HG02884 (cell line): ENCODE measurements at regions not wholly inside any gene's neighbourhood (a gene's known extent, or its start where the extent isn't known, plus 50 kb on each side); places are given as distances from the start of the nearest gene placed in this dataset.
"Not testable (repeated sequence)": the region's sequence is repeated elsewhere in the genome, so short reads cannot be mapped to it uniquely, and the experiment has no call there.

Experiments used
- ATAC-seq: cut with Tn5 transposase; IDR thresholded peaks from one replicate; pipeline ENCODE4 v1.9.1; 2021; ENCODE audit warnings: mild to moderate bottlenecking, moderate library complexity; ENCODE audit not compliant: unreplicated experiment

DNA sequence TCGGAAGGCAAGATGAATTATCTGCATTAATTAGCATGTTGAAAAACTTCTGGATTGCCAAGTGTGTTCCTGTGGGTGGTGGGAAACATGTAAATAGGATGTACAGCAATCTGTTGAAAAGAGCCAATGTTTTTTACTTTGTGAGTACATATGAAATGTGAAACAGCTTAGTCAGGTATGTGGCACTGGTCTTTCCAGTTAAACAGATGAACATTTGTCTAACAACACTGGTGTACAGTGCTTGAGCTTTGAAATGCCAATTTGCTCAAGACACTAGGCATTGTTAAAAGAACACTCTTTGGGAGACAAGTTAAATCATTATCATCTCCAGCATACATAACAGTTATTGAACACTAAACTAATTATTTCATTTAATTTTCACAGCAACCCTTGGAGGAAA is 107.3 kb upstream of the SLC24A2 start:
- no peak for ATAC-seq

DNA sequence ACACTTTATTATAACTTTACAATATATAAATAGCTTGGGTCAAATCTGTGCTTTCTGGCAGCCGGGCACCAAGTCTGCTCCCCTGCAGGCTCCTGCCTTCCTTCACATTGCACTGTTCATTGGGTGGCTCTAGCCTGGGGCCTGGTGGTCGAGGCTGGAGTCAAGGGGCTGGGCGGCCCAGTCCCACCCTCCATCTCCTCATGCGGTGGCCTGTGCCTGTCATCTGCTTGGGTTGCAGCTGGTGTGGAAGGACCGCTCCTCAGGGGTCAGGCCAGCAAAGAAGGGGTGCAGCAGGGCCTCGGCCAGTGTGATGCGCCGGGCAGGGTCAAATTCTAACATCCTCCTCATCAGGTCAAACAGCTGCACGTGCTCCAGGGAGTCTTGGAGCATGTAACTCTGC is 106.7 kb upstream of the SLC24A2 start:
- ATAC-seq: not testable (repeated sequence)

DNA sequence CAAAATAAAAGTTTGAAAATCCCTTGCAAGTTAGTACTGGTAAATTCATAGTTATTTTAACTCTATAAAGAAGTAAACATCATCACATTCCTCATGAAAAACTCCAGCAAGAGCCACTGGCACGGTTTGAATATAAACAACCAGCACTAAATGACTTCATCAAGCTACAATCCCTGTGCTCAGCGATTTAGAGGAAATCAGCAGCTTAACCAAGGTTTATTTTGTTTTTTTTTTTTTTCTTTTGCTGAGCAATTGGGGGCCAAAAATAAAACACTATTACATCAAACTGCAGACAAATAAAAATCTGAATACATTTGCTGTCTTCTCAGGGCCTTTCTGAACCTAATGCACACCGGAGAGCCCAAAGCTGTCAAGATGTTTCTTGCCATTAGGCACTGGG is 106.2 kb upstream of the SLC24A2 start:
- no peak for ATAC-seq

DNA sequence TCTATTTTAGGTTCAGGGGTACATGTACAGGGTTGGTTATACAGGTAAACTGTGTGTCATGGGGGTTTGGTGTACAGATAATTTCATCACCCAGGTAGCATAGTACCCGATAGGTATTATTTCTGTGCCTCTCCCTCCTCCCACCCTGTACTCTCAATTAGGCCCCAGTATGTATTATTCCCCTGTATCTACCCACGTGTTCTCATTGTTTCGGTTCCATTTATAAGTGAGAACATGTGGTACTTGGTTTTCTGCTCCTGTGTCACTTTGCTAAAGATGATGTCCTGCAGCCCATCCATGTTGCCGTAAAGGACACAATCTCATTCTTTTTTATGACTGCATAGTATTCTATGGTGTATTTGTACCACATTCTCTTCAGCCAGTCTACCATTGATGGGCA is 96.8 kb upstream of the SLC24A2 start:
- ATAC-seq: no peak

DNA sequence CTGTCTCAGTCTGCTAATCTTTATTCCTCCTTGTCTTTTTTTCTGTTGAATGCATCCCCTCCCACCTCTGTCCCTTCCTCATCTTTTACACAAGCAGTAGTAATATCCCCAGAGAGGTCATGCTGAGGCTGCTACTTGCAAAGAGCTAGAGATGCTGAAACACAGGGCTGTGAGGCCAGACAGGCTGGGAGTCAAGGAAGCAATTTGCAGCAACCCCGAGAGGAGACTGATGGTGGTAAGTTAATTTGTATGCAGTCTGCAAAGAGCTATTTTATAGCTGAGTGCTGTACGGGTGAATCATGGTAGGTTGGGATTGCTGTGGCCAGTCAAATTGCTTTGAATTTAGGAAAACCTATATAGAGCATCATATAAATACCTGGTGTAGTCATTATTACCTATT is 90.2 kb upstream of the SLC24A2 start:
- ATAC-seq: no peak

DNA sequence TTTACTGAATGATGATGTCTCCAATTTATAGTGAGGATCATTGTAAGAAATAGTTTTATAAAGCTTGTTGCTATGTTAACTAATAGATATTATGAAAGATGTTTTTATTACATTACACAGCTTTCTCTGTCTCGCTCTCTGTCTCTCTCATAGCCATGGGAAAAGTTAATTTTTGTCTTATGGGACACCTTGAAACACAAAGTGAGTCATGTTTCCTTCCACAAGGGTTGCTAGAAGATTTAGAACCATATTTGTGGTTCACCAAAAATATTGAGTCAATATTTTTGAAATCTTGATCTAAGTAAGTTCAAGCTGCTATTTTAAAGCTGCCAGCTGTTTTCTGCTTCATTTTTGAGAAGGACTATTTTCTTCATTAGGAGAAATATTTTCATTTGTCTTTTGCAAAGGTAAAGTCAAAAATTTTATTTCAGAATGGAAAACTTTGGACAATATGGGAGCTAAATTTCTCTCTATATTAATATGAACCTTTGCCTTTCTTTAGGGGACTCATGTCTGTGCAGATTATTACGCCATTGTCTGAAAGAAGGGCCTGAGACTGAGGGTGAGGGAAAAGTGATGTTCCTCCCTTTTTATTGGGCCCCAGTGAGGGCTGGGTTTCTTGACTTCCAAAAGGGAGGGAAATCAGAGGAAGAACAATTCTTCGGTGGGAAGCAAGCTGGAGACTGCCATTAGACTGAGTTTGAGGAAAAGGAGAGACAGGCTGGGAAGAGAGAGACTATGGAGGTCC is 87.9 kb upstream of the SLC24A2 start:
- no peak for ATAC-seq

DNA sequence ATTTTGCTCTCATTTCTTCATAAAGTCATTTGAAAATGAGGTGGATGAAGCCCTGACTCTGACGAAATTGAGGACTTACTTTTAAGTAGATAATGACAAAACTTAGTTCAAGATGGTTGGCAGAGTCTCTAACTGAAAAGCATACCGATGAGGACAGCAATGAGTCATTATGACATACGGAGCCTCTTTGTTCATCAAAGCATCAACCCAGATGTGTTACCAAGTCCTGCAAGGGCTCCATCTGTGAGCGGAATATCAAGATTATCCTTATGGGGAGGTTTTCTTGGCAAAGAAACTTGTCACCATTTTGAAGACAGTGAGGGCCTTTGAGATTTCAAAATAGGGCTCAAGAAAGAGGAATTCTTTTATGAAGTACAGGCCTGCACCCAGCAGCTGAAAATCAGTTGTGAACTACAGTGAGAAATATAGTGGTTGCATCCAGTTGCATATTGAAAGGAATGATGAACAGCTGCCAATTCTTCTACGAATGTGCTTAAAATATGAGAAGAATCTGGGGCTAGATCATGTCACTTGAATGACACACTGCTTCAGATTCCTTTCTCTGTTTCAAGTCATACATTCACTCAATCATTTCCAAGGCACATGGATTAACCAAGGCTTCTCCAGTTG is 86.6 kb upstream of the SLC24A2 start:
- ATAC-seq: no peak

DNA sequence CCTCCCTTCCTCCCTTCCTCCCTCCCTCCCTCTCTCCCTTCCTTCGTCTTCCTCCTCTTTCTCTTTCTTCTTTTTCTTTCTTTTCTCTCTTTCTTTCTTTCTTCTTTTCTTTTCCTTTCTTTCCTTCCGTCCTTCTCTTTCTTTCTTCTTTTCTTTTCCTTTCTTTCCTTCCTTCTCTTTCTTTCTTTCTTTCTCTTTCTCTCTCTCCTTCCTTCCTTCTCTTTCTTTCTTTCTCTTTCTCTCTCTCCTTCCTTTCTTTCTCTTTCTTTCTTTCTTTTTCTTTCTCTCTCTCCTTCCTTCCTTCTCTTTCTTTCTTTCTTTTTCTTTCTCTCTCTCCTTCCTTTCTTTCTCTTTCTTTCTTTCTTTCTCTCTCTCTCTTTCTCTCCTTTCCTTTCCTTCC is 84.4 kb upstream of the SLC24A2 start:
- not testable (repeated sequence) for ATAC-seq

DNA sequence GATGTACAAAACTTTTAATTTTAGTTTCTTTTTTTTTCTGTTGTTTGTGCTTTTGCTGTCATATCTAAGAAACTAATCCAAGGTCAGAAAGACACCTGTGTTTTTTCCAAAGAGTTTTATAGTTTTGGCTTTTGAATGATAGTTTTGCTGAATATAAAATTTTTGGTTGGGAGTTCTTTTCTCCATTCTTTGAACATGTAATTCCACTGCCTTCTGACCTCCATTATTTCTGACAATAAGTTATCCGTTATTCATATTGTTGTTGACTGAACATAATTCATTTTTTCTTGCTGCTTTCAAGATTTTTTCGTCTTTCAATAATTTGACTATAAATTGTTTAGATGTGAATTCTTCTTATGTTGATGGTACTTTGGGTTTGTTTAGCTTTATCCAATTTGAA is 82.2 kb upstream of the SLC24A2 start:
- ATAC-seq: no peak

DNA sequence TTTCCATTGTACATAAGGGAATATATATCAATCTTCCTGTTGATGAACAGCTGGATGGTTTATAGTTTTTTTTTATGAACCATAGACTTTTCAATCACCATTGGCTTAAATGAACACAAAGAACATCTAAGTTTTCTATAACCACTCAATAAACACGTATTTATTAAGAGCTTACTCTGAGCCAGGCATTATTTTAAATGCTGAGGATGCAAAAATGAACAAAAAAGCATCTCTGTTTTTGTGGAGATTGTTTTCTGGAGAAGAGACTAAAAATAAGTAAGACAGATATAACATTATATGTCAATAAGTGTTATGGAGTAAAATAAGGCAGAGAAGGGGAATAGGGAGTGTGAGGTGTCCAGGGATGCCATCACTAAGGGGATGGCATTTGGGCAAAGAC is 52.1 kb upstream of the SLC24A2 start:
- no peak for ATAC-seq
